CD8-positive, alpha-beta memory T cell (primary cell): ENCODE measurements at regions not wholly inside any gene's neighbourhood (a gene's known extent, or its start where the extent isn't known, plus 50 kb on each side); places are given as distances from the start of the nearest gene placed in this dataset.

Experiments used
- CTCF ChIA-PET: fragments of 350-600 bp; sonication (Branson Sonifier 250); formaldehyde crosslinking; loops from one replicate; lab custom pipeline; 2021; ENCODE audit warnings: antibody characterized with exemption; lab: Charles Lee
- POLR2A ChIA-PET: fragments of 350-600 bp; sonication (Branson Sonifier 250); formaldehyde crosslinking; loops from one replicate; lab custom pipeline; 2021; ENCODE audit warnings: antibody characterized with exemption; lab: Charles Lee
- DNase-seq, 5 donors: peaks; one replicate each; pipeline versions ENCODE4 v3.0.0 to v3.0.0-alpha.2; 2020 to 2022; ENCODE audit warnings: mixed read lengths in 1 of 5
- H3K27ac ChIP-seq: one replicate; pipeline ENCODE4 v1.7.0; 2013; ENCODE audit warnings: low read depth, mild to moderate bottlenecking, low read length, moderate library complexity
- H3K27me3 ChIP-seq: 2 replicates; pipeline ENCODE4 v1.7.0; 2013; ENCODE audit warnings: low read length, mild to moderate bottlenecking; ENCODE audit not compliant: insufficient read depth, poor library complexity, severe bottlenecking
- H3K36me3 ChIP-seq: 2 replicates; pipeline ENCODE4 v1.7.0; 2013; ENCODE audit warnings: mild to moderate bottlenecking, low read length, moderate library complexity; ENCODE audit not compliant: insufficient read depth
- H3K4me1 ChIP-seq: 2 replicates; pipeline ENCODE4 v1.7.0; 2013; ENCODE audit warnings: mild to moderate bottlenecking, low read length, moderate library complexity; ENCODE audit not compliant: insufficient read depth
- H3K4me3 ChIP-seq: 2 replicates; pipeline ENCODE4 v1.7.0; 2013; ENCODE audit warnings: mild to moderate bottlenecking, low read length
- H3K9me3 ChIP-seq: 2 replicates; pipeline ENCODE4 v1.7.0; 2013; ENCODE audit warnings: mild to moderate bottlenecking, low read length
- H3K27ac Mint-ChIP-seq, 8 donors: one replicate each; pipeline ENCODE4 v1.8.0; 2020 to 2021; ENCODE audit warnings: mixed read lengths in 8 of 8, mild to moderate bottlenecking in 6 of 8, inconsistent platforms in 3 of 8, moderate library complexity in 3 of 8
- H3K27me3 Mint-ChIP-seq, 2 donors: one replicate each; pipeline ENCODE4 v1.8.0; 2020 to 2021; ENCODE audit warnings: mixed read lengths in 2 of 2, mild to moderate bottlenecking in 1 of 2, moderate library complexity in 1 of 2
- H3K36me3 Mint-ChIP-seq, 3 donors: one replicate each; pipeline ENCODE4 v1.8.0; 2020 to 2021; ENCODE audit warnings: mixed read lengths in 3 of 3, inconsistent platforms in 1 of 3, mild to moderate bottlenecking in 1 of 3
- H3K4me1 Mint-ChIP-seq, 3 donors: one replicate each; pipeline ENCODE4 v1.8.0; 2020 to 2021; ENCODE audit warnings: mixed read lengths in 3 of 3, inconsistent platforms in 1 of 3, mild to moderate bottlenecking in 1 of 3
- H3K4me3 Mint-ChIP-seq, 7 donors: one replicate each; pipeline ENCODE4 v1.8.0; 2020 to 2021; ENCODE audit warnings: mixed read lengths in 7 of 7, mild to moderate bottlenecking in 6 of 7, moderate library complexity in 4 of 7, inconsistent platforms in 2 of 7
- H3K9me3 Mint-ChIP-seq, 5 donors: one replicate each; pipeline ENCODE4 v1.8.0; 2020 to 2022; ENCODE audit warnings: mixed read lengths in 5 of 5, mild to moderate bottlenecking in 3 of 5, moderate library complexity in 2 of 5, inconsistent platforms in 1 of 5

- Mint-ChIP-seq H3K9me3 (peaks cover 0 to 5% (median 0%) of the 10 kb centered on the region in 5 donors), H3K4me1 (no peaks in the 10 kb centered on the region), H3K36me3 (no peaks in the 10 kb centered on the region), H3K27ac (no peak overlapping the region), H3K27me3 (peaks cover 1 to 11% of the 10 kb centered on the region in 2 donors), H3K4me3 (no peak overlapping the region)
- Histone ChIP-seq H3K4me1 (no peaks in the 10 kb centered on the region), H3K27ac (no peak overlapping the region), H3K4me3 (no peak overlapping the region), H3K27me3 (no peaks in the 10 kb centered on the region), H3K36me3 (no peaks in the 10 kb centered on the region), H3K9me3 (no peaks in the 10 kb centered on the region)
- no peak for DNase-seq
- ChIA-PET POLR2A (no interaction called here), CTCF (no interaction called here)
Measured at GRCh38 chr9:99412606-99413005, 190.5 kb downstream of the SEC61B start.

GRCh38 chr9:99414321-99414720, 192.2 kb downstream of the SEC61B start:
- no peak for DNase-seq
- no peaks in the 10 kb centered on the region for H3K36me3 ChIP-seq
- H3K4me3 ChIP-seq: no peak overlapping the region
- Mint-ChIP-seq H3K4me3 (no peak overlapping the region), H3K4me1 (no peaks in the 10 kb centered on the region), H3K27me3 (peaks cover 1 to 5% of the 10 kb centered on the region in 2 donors), H3K36me3 (no peaks in the 10 kb centered on the region), H3K27ac (no peak overlapping the region), H3K9me3 (peaks cover 0 to 5% (median 0%) of the 10 kb centered on the region in 5 donors)
- ChIA-PET CTCF (no interaction called here), POLR2A (no interaction called here)
- H3K4me1 ChIP-seq: no peaks in the 10 kb centered on the region
- no peak overlapping the region for H3K27ac ChIP-seq
- no peaks in the 10 kb centered on the region for H3K9me3 ChIP-seq
- no peaks in the 10 kb centered on the region for H3K27me3 ChIP-seq

- Mint-ChIP-seq H3K27ac (no peak overlapping the region), H3K27me3 (peaks cover 1 to 5% of the 10 kb centered on the region in 2 donors), H3K9me3 (peaks cover 0 to 2% (median 0%) of the 10 kb centered on the region in 5 donors), H3K4me3 (no peak overlapping the region), H3K4me1 (no peaks in the 10 kb centered on the region), H3K36me3 (no peaks in the 10 kb centered on the region)
- POLR2A ChIA-PET: no interaction called here
- H3K4me1 ChIP-seq: no peaks in the 10 kb centered on the region
- no peak overlapping the region for H3K27ac ChIP-seq
- H3K9me3 ChIP-seq: no peaks in the 10 kb centered on the region
- no peak for DNase-seq
- CTCF ChIA-PET: no interaction called here
- no peaks in the 10 kb centered on the region for H3K36me3 ChIP-seq
- no peak overlapping the region for H3K4me3 ChIP-seq
- H3K27me3 ChIP-seq: no peaks in the 10 kb centered on the region
Measured at GRCh38 chr9:99415606-99416005, 193.5 kb downstream of the SEC61B start.

GRCh38 chr9:99416007-99416406, 193.9 kb downstream of the SEC61B start:
- Mint-ChIP-seq H3K9me3 (peaks cover 0 to 2% (median 0%) of the 10 kb centered on the region in 5 donors), H3K27me3 (peaks cover 1 to 5% of the 10 kb centered on the region in 2 donors)
- POLR2A ChIA-PET: no interaction called here

GRCh38 chr9:99419070-99419469, 197.0 kb downstream of the SEC61B start:
- H3K9me3 ChIP-seq: no peaks in the 10 kb centered on the region
- H3K4me1 Mint-ChIP-seq: no peaks in the 10 kb centered on the region
- no peaks in the 10 kb centered on the region for H3K4me1 ChIP-seq
- H3K4me3 Mint-ChIP-seq: no peak overlapping the region
- no peak overlapping the region for H3K27ac ChIP-seq
- no peak for DNase-seq
- no peaks in the 10 kb centered on the region for H3K27me3 ChIP-seq
- H3K4me3 ChIP-seq: no peak overlapping the region
- no peak overlapping the region for H3K27ac Mint-ChIP-seq
- H3K36me3 Mint-ChIP-seq: no peaks in the 10 kb centered on the region
- ChIA-PET CTCF (no interaction called here), POLR2A (no interaction called here)
- H3K9me3 Mint-ChIP-seq: no peaks in the 10 kb centered on the region
- H3K36me3 ChIP-seq: no peaks in the 10 kb centered on the region
- H3K27me3 Mint-ChIP-seq: peaks cover 3 to 9% of the 10 kb centered on the region in 2 donors

More at GRCh38 chr9:99416007-99416406, 193.9 kb downstream of the SEC61B start:
- peak overlapping the region in 1 of 8 donors; percentile 76 for H3K27ac Mint-ChIP-seq
- H3K4me1 ChIP-seq: no peaks in the 10 kb centered on the region
- no peaks in the 10 kb centered on the region for H3K4me1 Mint-ChIP-seq
- no peak overlapping the region for H3K27ac ChIP-seq
- no peak for DNase-seq
- no peak overlapping the region for H3K4me3 ChIP-seq
- H3K9me3 ChIP-seq: no peaks in the 10 kb centered on the region
- CTCF ChIA-PET: no interaction called here
- no peaks in the 10 kb centered on the region for H3K36me3 ChIP-seq
- H3K4me3 Mint-ChIP-seq: no peak overlapping the region
- H3K27me3 ChIP-seq: no peaks in the 10 kb centered on the region
- no peaks in the 10 kb centered on the region for H3K36me3 Mint-ChIP-seq

- CTCF ChIA-PET: no interaction called here
- no peaks in the 10 kb centered on the region for H3K9me3 Mint-ChIP-seq
- no peak overlapping the region for H3K27ac Mint-ChIP-seq
- H3K36me3 Mint-ChIP-seq: no peaks in the 10 kb centered on the region
- Histone ChIP-seq H3K27me3 (no peaks in the 10 kb centered on the region), H3K27ac (no peak overlapping the region), H3K4me3 (no peak overlapping the region), H3K4me1 (no peaks in the 10 kb centered on the region), H3K9me3 (no peaks in the 10 kb centered on the region), H3K36me3 (no peaks in the 10 kb centered on the region)
- no peak for DNase-seq
- POLR2A ChIA-PET: no interaction called here
- H3K4me1 Mint-ChIP-seq: no peaks in the 10 kb centered on the region
- no peak overlapping the region for H3K4me3 Mint-ChIP-seq
- H3K27me3 Mint-ChIP-seq: peaks cover 5 to 24% of the 10 kb centered on the region in 2 donors
Measured at GRCh38 chr9:99421369-99421768, 199.3 kb downstream of the SEC61B start.

- CTCF ChIA-PET: no interaction called here
Measured at GRCh38 chr9:99425124-99425523, 203.0 kb downstream of the SEC61B start.

GRCh38 chr9:99425923-99426842, 204.1 kb downstream of the SEC61B start:
- Histone ChIP-seq H3K27ac (no peak overlapping the region), H3K4me3 (no peak overlapping the region), H3K9me3 (no peaks in the 10 kb centered on the region), H3K4me1 (no peaks in the 10 kb centered on the region), H3K36me3 (no peaks in the 10 kb centered on the region), H3K27me3 (no peaks in the 10 kb centered on the region)
- Mint-ChIP-seq H3K36me3 (no peaks in the 10 kb centered on the region), H3K9me3 (peaks cover 0 to 2% (median 0%) of the 10 kb centered on the region in 5 donors), H3K4me3 (no peak overlapping the region), H3K27ac (peak overlapping the region in 1 of 8 donors; percentile 43), H3K27me3 (peaks cover 6 to 23% of the 10 kb centered on the region in 2 donors), H3K4me1 (no peaks in the 10 kb centered on the region)
- ChIA-PET CTCF (no interaction called here), POLR2A (no interaction called here)
- DNase-seq: no peak

More at GRCh38 chr9:99425124-99425523, 203.0 kb downstream of the SEC61B start:
- H3K27ac ChIP-seq: no peak overlapping the region
- DNase-seq: no peak
- peaks cover 6 to 23% of the 10 kb centered on the region in 2 donors for H3K27me3 Mint-ChIP-seq
- no peaks in the 10 kb centered on the region for H3K36me3 ChIP-seq
- no peak overlapping the region for H3K27ac Mint-ChIP-seq
- no peaks in the 10 kb centered on the region for H3K27me3 ChIP-seq
- no peak overlapping the region for H3K4me3 Mint-ChIP-seq
- peaks cover 0 to 2% (median 0%) of the 10 kb centered on the region in 5 donors for H3K9me3 Mint-ChIP-seq
- no peaks in the 10 kb centered on the region for H3K4me1 ChIP-seq
- H3K4me1 Mint-ChIP-seq: no peaks in the 10 kb centered on the region
- no peaks in the 10 kb centered on the region for H3K36me3 Mint-ChIP-seq
- H3K4me3 ChIP-seq: no peak overlapping the region
- POLR2A ChIA-PET: no interaction called here
- H3K9me3 ChIP-seq: no peaks in the 10 kb centered on the region
